ENCODE measurements at regions not wholly inside any gene's neighbourhood (a gene's known extent, or its start where the extent isn't known, plus 50 kb on each side); places are given as distances from the start of the nearest gene placed in this dataset.

GRCh38 chr1:59143133-59143487, 153.8 kb upstream of the FGGY start (continued):
- no peak for TF ChIP-seq ZNF609 (CRISPR knock-in tag; IDR thresholded peaks at IDR 0.05; ENCODE audit: borderline replicate concordance)
- TF ChIP-seq ZNF395 (CRISPR knock-in tag; IDR thresholded peaks at IDR 0.05) = no peak
- TF ChIP-seq ZNF655 (CRISPR knock-in tag; IDR thresholded peaks at IDR 0.05) = no peak
- TF ChIP-seq HOMEZ (CRISPR knock-in tag; IDR thresholded peaks at IDR 0.05) = no peak
- no peak for TF ChIP-seq NUFIP1 (IDR thresholded peaks at IDR 0.05; ENCODE audit: partially characterized antibody)
- TF ChIP-seq ZNF696 (CRISPR knock-in tag; conservative IDR thresholded peaks at IDR 0.05) = no peak
- TF ChIP-seq NCOA4 (IDR thresholded peaks at IDR 0.05; ENCODE audit: partially characterized antibody) = no peak
- TF ChIP-seq RBM22 (IDR thresholded peaks at IDR 0.05; ENCODE audit: low read depth, low read length, poor library complexity, severe bottlenecking) = no peak
